PC-3 (cell line): ENCODE measurements at regions not wholly inside any gene's neighbourhood (a gene's known extent, or its start where the extent isn't known, plus 50 kb on each side); places are given as distances from the start of the nearest gene placed in this dataset.

Experiments
- CTCF ChIP-seq: fragments of 300-600 bp; sonication (generic); conservative IDR thresholded peaks from 2 replicates; pipeline ENCODE4 v1.5.1; 2017; ENCODE audit warnings: antibody characterized with exemption, low read depth, mild to moderate bottlenecking, low read length
- EZH2 ChIP-seq: fragments of 300-600 bp; sonication (generic); IDR thresholded peaks from one replicate; pipeline ENCODE4 v1.6.1; 2017; ENCODE audit warnings: antibody characterized with exemption, mild to moderate bottlenecking, low read length; ENCODE audit not compliant: unreplicated experiment

DNA sequence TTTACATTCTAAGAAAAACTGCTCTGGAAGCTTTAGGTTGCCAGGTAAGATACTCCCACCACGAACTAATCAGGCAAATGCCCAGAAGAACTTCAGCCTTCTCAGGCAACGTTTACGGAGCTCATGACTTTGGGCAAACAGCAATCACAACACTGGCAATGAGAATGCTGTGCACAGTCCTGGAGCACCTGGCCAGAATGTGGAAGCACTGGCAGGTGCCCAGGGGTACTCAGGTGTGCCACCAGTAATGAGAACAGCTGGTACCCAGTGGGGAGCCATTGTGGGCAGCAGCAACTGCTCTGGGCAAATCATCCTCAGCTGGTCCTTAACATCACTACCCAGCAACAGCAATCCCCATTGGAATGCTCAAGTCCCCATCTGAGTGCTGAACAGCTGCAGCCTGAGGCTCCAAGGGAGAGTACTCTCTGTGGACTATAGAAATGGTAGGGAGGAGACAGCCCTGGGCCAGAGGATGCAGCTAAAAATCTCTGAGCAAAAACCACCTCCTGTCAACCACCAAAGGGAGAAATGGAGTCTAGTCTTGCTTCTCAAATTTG, 210.0 kb downstream of the FOXO1 start:
- TF ChIP-seq CTCF (no peak), EZH2 (no peak)
